IMR-90 (cell line): ENCODE measurements at regions not wholly inside any gene's neighbourhood (a gene's known extent, or its start where the extent isn't known, plus 50 kb on each side); places are given as distances from the start of the nearest gene placed in this dataset.

Experiments used
- ATAC-seq: fragments of 200-7000 bp; cut with Tn5 transposase; 2 replicates; pipeline ENCODE4 v1.9.1; 2020; ENCODE audit warnings: low read depth, mild to moderate bottlenecking, moderate library complexity
- BruUV-seq: library from RNA; stranded (reverse); fragments of 400-500 nt; replicated peaks from 2 replicates; lab custom pipeline; 2021; lab: Mats Ljungman, UMichigan
- CTCF ChIA-PET: fragments of 300-600 bp; formaldehyde crosslinking; extraction: SDS; loops from one replicate; lab custom pipeline; 2021; ENCODE audit warnings: antibody characterized with exemption; lab: Yijun Ruan, JAX
- POLR2A ChIA-PET: fragments of 300-600 bp; sonication (Branson Sonifier 250); formaldehyde crosslinking; loops from one replicate; lab custom pipeline; 2022; ENCODE audit warnings: antibody characterized with exemption; ENCODE audit not compliant: unreplicated experiment; lab: Charles Lee
- DNase-seq: peaks from one replicate; pipeline ENCODE4 v3.0.0; 2013
- H2AFZ ChIP-seq: replicated peaks from 2 replicates; pipeline ENCODE3; 2013; ENCODE audit warnings: low read length, mild to moderate bottlenecking; ENCODE audit not compliant: poor library complexity
- H2AK5ac ChIP-seq: 2 replicates; pipeline ENCODE4 v1.6.1; 2013; ENCODE audit warnings: low read depth, low read length, inconsistent platforms
- H2AK9ac ChIP-seq: replicated peaks from 2 replicates; pipeline ENCODE3; 2013; ENCODE audit warnings: mild to moderate bottlenecking, low read depth, low read length, moderate library complexity; ENCODE audit not compliant: poor library complexity
- H2BK120ac ChIP-seq: 2 replicates; pipeline ENCODE4 v1.6.1; 2013; ENCODE audit warnings: low read depth, low read length, inconsistent platforms
- H2BK15ac ChIP-seq: 3 replicates; pipeline ENCODE4 v1.6.1; 2013; ENCODE audit warnings: low read depth, low read length, inconsistent platforms
- H2BK20ac ChIP-seq: 2 replicates; pipeline ENCODE4 v1.6.1; 2013; ENCODE audit warnings: low read depth, mild to moderate bottlenecking, inconsistent platforms, low read length, moderate library complexity
- H2BK5ac ChIP-seq: 2 replicates; pipeline ENCODE4 v1.6.1; 2013; ENCODE audit warnings: mild to moderate bottlenecking, low read depth, low read length, inconsistent platforms; ENCODE audit not compliant: poor library complexity, severe bottlenecking
- H3K14ac ChIP-seq: replicated peaks from 2 replicates; pipeline ENCODE4 v1.6.1; 2013; ENCODE audit warnings: low read depth, low read length, inconsistent platforms
- H3K18ac ChIP-seq: 2 replicates; pipeline ENCODE4 v1.6.1; 2013; ENCODE audit warnings: low read depth, low read length, control low read depth
- H3K23ac ChIP-seq: 2 replicates; pipeline ENCODE4 v1.6.1; 2013; ENCODE audit warnings: low read depth, low read length, inconsistent platforms
- H3K27ac ChIP-seq: 2 replicates; pipeline ENCODE4 v1.5.1; 2013; ENCODE audit warnings: mild to moderate bottlenecking, control low read depth, low read length; ENCODE audit not compliant: insufficient read depth
- H3K27me3 ChIP-seq: 2 replicates; pipeline ENCODE4 v1.6.1; 2013; ENCODE audit warnings: low read length; ENCODE audit not compliant: control insufficient read depth, insufficient read depth
- H3K36me3 ChIP-seq: 2 replicates; pipeline ENCODE4 v1.6.1; 2013; ENCODE audit warnings: low read length, mixed read lengths; ENCODE audit not compliant: control insufficient read depth, insufficient read depth
- H3K4ac ChIP-seq: 2 replicates; pipeline ENCODE4 v1.6.1; 2013; ENCODE audit warnings: low read depth, low read length, inconsistent platforms
- H3K4me1 ChIP-seq: 2 replicates; pipeline ENCODE4 v1.6.1; 2013; ENCODE audit warnings: low read length, mixed read lengths; ENCODE audit not compliant: control insufficient read depth, insufficient read depth
- H3K4me2 ChIP-seq: 2 replicates; pipeline ENCODE4 v1.6.1; 2013; ENCODE audit warnings: low read depth, mild to moderate bottlenecking, control low read depth, low read length, moderate library complexity
- H3K4me3 ChIP-seq: 2 replicates; pipeline ENCODE4 v1.5.1; 2013; ENCODE audit warnings: low read depth, mild to moderate bottlenecking, control low read depth, low read length, moderate library complexity; ENCODE audit not compliant: insufficient read depth
- H3K56ac ChIP-seq: 2 replicates; pipeline ENCODE4 v1.6.1; 2013; ENCODE audit warnings: low read length, inconsistent platforms; ENCODE audit not compliant: insufficient read depth; ENCODE audit errors: extremely low read depth
- H3K79me1 ChIP-seq, 2 experiments: 2 replicates each; pipeline ENCODE4 v1.6.1; 2013; ENCODE audit warnings: low read length in 2 of 2, inconsistent platforms in 1 of 2, low read depth in 1 of 2
- H3K9ac ChIP-seq: 2 replicates; pipeline ENCODE4 v1.6.1; 2013; ENCODE audit warnings: low read depth, low read length, control low read depth
- H3K9me1 ChIP-seq: 2 replicates; pipeline ENCODE4 v1.6.1; 2013; ENCODE audit warnings: low read length, inconsistent platforms; ENCODE audit not compliant: insufficient read depth
- H3K9me3 ChIP-seq: 2 replicates; pipeline ENCODE4 v1.6.1; 2013; ENCODE audit warnings: low read length; ENCODE audit not compliant: control insufficient read depth, insufficient read depth
- H4K20me1 ChIP-seq: 2 replicates; pipeline ENCODE4 v1.6.1; 2013; ENCODE audit warnings: low read length, inconsistent platforms; ENCODE audit not compliant: insufficient read depth
- H4K5ac ChIP-seq: 2 replicates; pipeline ENCODE4 v1.6.1; 2013; ENCODE audit warnings: mild to moderate bottlenecking, low read depth, low read length, control low read depth
- H4K8ac ChIP-seq, 2 experiments: 2 replicates each; pipeline ENCODE4 v1.6.1; 2013; ENCODE audit warnings: low read depth in 2 of 2, low read length in 2 of 2, control low read depth in 1 of 2, inconsistent platforms in 1 of 2
- H4K91ac ChIP-seq: 2 replicates; pipeline ENCODE4 v1.6.1; 2013; ENCODE audit warnings: low read depth, low read length, inconsistent platforms; ENCODE audit not compliant: insufficient read depth
- BHLHE40 ChIP-seq: fragments of 150-350 bp; IDR thresholded peaks from 2 replicates; pipeline ENCODE4 v1.6.1; 2016; ENCODE audit warnings: mild to moderate bottlenecking, low read depth, low read length
- CEBPB ChIP-seq: IDR thresholded peaks from 2 replicates; pipeline ENCODE4 v1.6.1; 2012; ENCODE audit warnings: low read depth, low read length, improper control_type of control experiment
- MXI1 ChIP-seq: IDR thresholded peaks from 2 replicates; pipeline ENCODE4 v1.6.1; 2012; ENCODE audit warnings: low read depth, mild to moderate bottlenecking, low read length, moderate library complexity, borderline replicate concordance
- NFE2L2 ChIP-seq: fragments of 150-350 bp; IDR thresholded peaks from 2 replicates; pipeline ENCODE4 v1.6.1; 2016; ENCODE audit warnings: low read depth, mild to moderate bottlenecking, low read length
- RFX5 ChIP-seq: IDR thresholded peaks from 2 replicates; pipeline ENCODE4 v1.8.0; 2012; ENCODE audit warnings: low read depth, mild to moderate bottlenecking, low read length, moderate library complexity
- SMC3 ChIP-seq: fragments of 150-350 bp; IDR thresholded peaks from 2 replicates; pipeline ENCODE4 v1.6.1; 2016; ENCODE audit warnings: low read depth, mild to moderate bottlenecking, antibody characterized with exemption, low read length, moderate library complexity
- WGBS, 2 experiments: methylation state at CpG; one replicate each; pipeline versions ENCODE4 v1.1.5 to v1.1.7; 2013; ENCODE audit warnings: missing lambda C conversion rate in 2 of 2; ENCODE audit not compliant: insufficient read length in 1 of 2; ENCODE audit errors: extremely low coverage in 2 of 2; 5-methylcytosine and 5-hydroxymethylcytosine counted together
- dilution Hi-C: fragments of 300-500 bp; cut with HindIII; formaldehyde crosslinking; loops from one replicate; pipeline ENCODE4 v1.14.3; 2018; ENCODE audit warnings: low sequenced_read_pairs; ENCODE audit not compliant: unreplicated experiment
- in situ Hi-C: fragments of 300-500 bp; cut with MboI; formaldehyde crosslinking; loops from 3 replicates; pipeline ENCODE4 v1.14.3; 2019; ENCODE audit warnings: low sequenced_read_pairs, inconsistent platforms, mixed read lengths
- intact Hi-C: fragments of 100-400 bp; cut with micrococcal nuclease; formaldehyde crosslinking; loops from 2 replicates; pipeline ENCODE4 v1.10.0; 2022
- TF ChIP-seq, protein P1 (sequence below): fragments of 150-350 bp; IDR thresholded peaks from 2 replicates; pipeline ENCODE4 v1.6.1; 2017; ENCODE audit warnings: mild to moderate bottlenecking, antibody characterized with exemption, low read length, low read depth
- TF ChIP-seq, protein P2 (sequence below): fragments of 150-350 bp; IDR thresholded peaks from 2 replicates; pipeline ENCODE4 v1.6.1; 2016; ENCODE audit warnings: low read depth, mild to moderate bottlenecking, low read length, moderate library complexity, borderline replicate concordance

DNA sequence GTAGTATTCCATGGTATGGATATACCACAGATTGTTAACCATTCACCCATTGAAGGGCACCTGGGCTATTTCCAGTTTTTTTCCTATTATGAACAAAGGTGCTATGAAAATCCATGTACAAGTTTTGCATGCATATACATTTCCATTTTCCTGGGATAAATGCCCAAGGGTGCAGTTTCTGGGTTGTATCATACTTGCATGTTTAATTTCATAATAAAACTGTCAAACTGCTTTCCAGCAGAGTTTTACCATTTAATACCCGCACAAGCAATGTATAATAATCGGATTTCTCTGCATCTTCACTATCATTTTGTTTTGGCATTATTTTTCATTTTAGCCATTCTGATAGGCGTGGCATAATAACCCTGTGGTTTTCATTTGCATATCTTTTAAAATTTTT is 154.3 kb upstream of the CXCL12 start:
- H2AFZ ChIP-seq, result no peak overlapping the region
- H3K23ac ChIP-seq, result no peak overlapping the region
- H2BK15ac ChIP-seq, result no peak overlapping the region
- H4K20me1 ChIP-seq, result no peaks in the 10 kb centered on the region
- H3K4me1 ChIP-seq, result no peaks in the 10 kb centered on the region
- TF ChIP-seq MXI1 (no peak), CEBPB (no peak), NFE2L2 (no peak), SMC3 (no peak), RFX5 (no peak), BHLHE40 (no peak)
- TF ChIP-seq, protein P1, sequence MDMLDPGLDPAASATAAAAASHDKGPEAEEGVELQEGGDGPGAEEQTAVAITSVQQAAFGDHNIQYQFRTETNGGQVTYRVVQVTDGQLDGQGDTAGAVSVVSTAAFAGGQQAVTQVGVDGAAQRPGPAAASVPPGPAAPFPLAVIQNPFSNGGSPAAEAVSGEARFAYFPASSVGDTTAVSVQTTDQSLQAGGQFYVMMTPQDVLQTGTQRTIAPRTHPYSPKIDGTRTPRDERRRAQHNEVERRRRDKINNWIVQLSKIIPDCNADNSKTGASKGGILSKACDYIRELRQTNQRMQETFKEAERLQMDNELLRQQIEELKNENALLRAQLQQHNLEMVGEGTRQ, result no peak
- TF ChIP-seq, protein P2, sequence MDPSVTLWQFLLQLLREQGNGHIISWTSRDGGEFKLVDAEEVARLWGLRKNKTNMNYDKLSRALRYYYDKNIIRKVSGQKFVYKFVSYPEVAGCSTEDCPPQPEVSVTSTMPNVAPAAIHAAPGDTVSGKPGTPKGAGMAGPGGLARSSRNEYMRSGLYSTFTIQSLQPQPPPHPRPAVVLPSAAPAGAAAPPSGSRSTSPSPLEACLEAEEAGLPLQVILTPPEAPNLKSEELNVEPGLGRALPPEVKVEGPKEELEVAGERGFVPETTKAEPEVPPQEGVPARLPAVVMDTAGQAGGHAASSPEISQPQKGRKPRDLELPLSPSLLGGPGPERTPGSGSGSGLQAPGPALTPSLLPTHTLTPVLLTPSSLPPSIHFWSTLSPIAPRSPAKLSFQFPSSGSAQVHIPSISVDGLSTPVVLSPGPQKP, result no peak
- ChIA-PET CTCF (no interaction called here), POLR2A (no interaction called here)
- H3K4ac ChIP-seq, result no peak overlapping the region
- H3K4me3 ChIP-seq, result no peak overlapping the region
- no CpG with 5 or more reads among the region's 3 CpGs for WGBS, 2 experiments
- H3K9ac ChIP-seq, result no peak overlapping the region
- intact Hi-C loops (loop anchor here (10.0 kb wide), 1 partner anchor 506 kb away; no protein-coding TSS in a partner anchor), in situ Hi-C loops (no loop called here), dilution Hi-C loops (no loop called here)
- H2BK20ac ChIP-seq, result no peak overlapping the region
- ATAC-seq (no peak), DNase-seq (no peak)
- H3K56ac ChIP-seq, result no peak overlapping the region
- no peaks in the 10 kb centered on the region for H3K9me3 ChIP-seq
- BruUV-seq, result no TSS peak
- no peak overlapping the region for H3K27ac ChIP-seq
- H3K14ac ChIP-seq, result no peak overlapping the region
- H3K79me1 ChIP-seq, result no peaks in the 10 kb centered on the region
- no peak overlapping the region for H2BK120ac ChIP-seq
- no peak overlapping the region for H4K8ac ChIP-seq
- H2AK5ac ChIP-seq, result no peak overlapping the region
- H3K4me2 ChIP-seq, result no peak overlapping the region
- no peak overlapping the region for H4K91ac ChIP-seq
- H3K27me3 ChIP-seq, result no peaks in the 10 kb centered on the region; the same call in 1 of the 2 replicates
- no peak overlapping the region for H2BK5ac ChIP-seq
- H3K9me1 ChIP-seq, result no peaks in the 10 kb centered on the region
- H3K18ac ChIP-seq, result no peak overlapping the region
- no peak overlapping the region for H4K5ac ChIP-seq
- no peak overlapping the region for H2AK9ac ChIP-seq
- no peaks in the 10 kb centered on the region for H3K36me3 ChIP-seq
